GM18870 (cell line): ENCODE measurements at regions not wholly inside any gene's neighbourhood (a gene's known extent, or its start where the extent isn't known, plus 50 kb on each side); places are given as distances from the start of the nearest gene placed in this dataset.
"Not testable (repeated sequence)": the region's sequence is repeated elsewhere in the genome, so short reads cannot be mapped to it uniquely, and the experiment has no call there.

ENCODE experiments used
- ATAC-seq: cut with Tn5 transposase; IDR thresholded peaks from one replicate; pipeline ENCODE4 v1.9.1; 2021; ENCODE audit warnings: moderate library complexity; ENCODE audit not compliant: unreplicated experiment

DNA sequence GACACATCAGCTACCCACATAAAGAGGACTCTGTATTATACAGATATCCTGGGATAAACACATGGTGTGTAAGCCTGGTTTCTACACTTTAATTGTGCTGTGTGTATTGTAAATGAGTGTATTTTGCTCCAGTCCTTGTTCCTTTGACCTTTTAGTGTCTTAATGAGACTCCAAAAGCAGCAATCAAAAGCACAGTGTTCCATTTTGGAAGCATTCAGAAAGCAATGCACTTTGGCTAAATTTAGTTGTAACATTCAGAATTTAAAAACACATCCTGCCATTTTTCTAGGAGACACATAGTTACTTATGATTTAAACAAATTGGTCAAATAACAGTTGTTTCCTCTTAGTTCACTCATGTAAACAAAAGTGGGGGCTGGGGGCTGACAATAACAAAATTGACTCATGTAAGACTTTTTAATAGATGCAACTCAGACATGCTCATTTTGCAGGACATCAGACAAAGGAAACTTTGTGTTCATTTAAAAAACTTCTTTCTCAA, 122.2 kb downstream of the GPR37 start:
- ATAC-seq = no peak

DNA sequence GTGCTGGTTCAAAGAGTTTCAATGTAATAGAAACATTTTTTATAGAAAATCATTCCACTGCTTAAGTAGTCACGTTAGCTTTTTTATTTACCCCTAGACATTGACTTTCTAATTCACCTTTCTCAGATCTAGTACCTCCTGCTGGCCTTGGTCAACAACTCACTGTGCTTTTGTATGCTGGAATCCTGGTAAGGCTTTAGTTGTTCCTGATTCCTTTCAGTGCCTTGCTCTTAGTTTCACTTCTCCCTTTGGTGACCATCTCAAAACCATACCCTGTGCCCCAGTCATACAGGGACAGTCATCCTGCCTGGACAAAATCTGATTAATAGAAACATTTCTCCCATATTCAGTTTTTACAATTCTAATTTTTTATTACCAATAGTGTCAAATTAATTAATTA, 130.2 kb downstream of the GPR37 start:
- ATAC-seq = no peak

DNA sequence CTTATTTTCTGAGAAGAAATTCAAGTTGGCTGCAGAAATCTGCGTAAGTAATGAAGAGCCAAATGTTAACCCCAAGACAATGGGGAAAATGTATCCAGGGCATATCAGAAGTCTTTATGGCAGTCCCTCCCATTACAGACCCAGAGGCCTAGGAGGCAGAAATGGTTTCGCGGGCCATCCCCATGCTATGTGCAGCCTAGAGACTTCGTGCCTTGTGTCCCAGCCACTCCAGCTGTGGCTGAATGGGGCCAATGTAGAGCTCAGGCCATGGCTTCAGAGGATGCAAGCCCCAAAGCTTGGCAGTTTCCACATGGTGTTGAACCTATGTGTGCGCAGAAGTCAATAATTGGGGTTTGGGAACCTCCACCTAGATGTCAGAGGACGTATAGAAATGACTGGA, 131.9 kb downstream of the GPR37 start:
- no peak for ATAC-seq

DNA sequence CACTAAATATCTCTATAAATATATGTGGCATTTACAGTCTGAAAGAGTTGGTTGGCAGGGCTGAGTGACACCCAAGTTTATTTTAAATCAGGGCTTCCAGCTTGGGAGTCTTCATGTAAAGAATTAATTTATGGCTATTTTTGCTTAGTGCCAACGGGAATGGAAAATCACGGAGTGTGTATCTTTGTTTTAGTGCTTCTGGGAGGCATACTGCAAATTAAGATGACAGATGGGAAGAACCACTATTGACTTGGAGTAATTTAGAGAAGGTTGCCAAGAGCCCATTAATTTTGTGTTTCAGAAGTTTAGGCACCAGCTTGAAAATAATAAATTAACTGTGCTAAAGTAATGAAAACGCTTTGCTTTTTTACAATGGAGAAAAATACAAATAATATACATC, 135.2 kb downstream of the GPR37 start:
- ATAC-seq = no peak

DNA sequence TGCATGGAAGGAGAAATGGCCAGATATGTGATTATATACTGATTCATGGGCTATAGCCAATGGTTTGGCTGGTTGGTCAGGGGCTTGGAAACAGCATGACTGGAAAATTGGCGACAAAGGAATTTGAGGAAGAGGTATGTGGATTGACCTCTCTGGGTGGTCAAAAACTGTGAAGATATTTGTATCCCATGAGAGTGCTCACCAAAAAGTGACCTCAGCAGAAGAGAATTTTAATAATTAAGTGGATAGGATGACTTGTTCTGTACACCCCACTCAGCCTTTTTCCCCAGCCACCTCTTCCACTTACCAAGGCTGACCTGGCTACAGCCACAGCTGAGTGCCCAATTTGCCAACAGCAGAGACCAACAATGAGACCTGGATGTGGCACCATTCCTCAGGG, 146.7 kb downstream of the GPR37 start:
- ATAC-seq = no peak

DNA sequence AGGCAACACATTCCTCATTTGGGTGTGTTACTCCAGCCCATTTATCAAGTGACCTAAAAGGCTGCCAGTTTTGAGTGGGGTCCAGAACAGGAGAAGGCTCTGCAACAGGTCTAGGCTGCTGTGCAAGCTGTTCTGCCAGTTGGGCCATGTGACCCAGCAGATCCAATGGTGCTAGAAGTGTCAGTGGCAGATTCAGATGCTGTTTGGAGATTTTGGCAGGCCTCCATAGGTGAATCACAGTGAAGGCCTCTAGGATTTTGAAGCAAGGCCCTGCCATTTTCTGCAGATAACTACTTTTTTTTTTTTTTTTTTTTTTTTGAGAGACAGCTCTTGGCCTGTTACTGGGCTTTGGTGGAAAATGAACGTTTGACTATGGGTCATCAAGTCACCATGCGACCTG, 147.5 kb downstream of the GPR37 start:
- ATAC-seq = not testable (repeated sequence)

DNA sequence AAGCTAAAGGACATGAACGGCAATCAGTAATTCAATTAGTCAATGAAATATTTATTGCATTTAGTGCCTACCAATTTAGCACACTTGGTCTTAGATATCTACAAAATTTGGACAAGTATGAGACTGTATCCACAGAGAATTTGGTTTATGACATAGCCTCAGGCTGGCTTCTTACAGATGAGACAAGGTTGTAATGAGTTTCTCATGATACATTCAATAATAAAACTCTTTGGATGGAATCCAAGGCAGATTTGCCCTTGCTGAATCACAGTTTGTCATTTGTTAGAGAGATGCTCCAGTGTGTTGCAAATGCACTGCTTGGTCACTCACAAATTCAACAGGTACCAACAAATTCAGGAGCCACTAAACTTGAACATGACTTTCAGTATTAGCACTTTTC, 162.5 kb downstream of the GPR37 start:
- no peak for ATAC-seq

DNA sequence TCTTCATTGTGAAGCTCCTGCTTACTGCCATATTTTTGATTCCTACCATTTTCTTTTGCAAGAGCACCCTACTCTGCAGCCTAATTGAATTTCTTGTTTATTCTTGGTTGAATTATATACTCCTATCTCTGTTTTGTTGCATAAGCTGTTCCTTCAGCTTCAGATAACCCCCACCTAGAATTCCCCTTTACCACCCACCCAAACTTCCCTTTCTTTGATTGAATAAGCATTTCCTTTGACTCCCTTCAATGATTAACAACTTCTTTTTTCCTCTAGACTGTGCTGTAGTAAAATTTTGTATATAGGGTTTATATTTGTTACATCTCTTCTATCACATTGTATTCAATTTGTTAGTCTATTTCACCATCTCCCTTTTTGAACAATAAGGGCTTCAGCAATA, 168.1 kb downstream of the GPR37 start:
- peak; percentile 64 for ATAC-seq

DNA sequence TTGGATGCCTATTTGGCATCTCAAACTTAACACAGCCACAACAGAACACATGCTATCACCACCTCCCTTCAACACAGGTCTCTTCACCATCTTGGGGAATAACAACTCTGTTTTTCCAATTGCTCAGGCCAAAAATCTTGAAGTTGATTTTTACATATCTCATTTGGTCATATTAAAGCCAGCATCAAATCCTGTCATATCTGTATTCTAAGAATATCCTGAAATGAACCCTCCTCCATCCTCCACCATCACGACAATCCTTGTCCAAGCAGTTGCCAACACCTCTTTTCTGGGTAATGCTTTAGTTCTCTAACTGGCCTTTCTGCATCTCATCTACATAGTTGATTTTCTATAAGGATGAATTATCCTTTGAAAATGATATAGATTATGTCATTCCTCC, 168.7 kb downstream of the GPR37 start:
- no peak for ATAC-seq

DNA sequence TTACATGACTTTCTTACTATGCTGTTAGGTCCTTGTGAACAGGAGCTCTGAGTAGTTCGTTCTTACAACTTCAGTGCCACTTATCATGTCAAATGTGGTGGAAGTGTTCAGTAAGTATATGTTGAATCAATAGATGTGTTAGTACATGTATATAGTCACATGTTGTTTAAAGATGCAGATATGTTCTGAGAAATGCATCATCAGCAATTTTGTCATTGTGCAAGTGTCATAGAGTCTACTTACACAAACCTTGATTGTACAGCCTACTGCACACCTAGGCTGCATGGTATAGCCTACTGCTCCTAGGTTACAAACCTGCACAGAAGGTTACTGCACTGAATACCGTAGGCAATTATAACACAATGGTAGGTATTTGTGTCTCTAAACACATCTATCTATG, 174.8 kb downstream of the GPR37 start:
- ATAC-seq = no peak

DNA sequence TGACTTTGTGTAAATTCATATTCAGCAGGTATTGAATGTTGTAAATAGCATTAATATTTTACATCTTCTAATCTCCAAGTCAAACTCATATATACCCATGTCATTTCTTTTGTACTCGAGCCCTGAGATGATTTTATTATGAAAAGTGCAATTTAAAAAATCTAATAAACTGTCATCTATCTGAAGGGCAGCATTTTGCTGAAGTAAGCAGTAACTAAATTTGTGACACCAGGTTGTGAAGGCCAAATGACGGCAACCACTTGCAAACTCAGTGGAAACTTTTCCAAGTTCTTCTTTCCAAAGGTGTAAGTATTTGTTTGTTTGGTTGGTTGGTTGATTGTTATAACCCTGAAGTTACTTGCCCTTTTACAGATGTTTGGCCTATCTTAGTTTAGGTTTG, 188.3 kb downstream of the GPR37 start:
- no peak for ATAC-seq

DNA sequence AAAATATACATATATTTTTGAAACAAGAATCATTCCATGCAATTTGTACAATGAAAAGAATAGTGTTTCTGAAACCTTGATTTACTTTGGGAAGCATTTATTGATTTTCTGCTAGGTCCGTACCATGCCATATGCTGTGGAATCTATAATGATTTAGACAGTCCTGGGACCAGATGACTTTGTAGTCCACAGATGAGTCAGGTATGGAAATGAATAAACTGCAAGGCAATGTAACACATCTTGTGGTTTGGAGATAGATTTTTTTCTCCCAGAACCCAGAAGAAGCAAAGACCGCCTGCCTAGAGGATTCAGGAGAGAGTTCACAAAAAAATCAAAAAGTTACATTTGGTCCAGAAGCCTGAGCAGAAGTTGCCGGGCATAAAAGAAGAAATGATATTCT, 190.4 kb downstream of the GPR37 start:
- ATAC-seq = no peak

DNA sequence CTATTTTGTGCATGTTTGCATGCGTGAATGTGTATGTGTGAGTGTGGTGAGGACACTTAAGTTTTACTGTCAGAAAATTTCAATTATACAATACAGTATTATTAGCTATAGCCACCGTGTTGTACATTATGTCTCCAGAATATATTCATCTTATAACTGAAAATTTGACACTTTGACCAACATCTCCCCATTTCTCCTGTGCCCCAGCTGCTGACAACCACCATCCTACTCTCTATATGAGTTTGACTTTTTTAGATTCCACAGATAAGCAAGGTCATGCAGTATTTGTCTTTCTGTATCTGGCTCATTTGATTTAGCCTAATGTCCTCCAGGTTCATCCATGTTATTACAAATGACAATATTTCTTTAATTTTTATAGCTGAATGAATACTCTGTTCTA, 195.0 kb downstream of the GPR37 start:
- peak; percentile 72 for ATAC-seq

DNA sequence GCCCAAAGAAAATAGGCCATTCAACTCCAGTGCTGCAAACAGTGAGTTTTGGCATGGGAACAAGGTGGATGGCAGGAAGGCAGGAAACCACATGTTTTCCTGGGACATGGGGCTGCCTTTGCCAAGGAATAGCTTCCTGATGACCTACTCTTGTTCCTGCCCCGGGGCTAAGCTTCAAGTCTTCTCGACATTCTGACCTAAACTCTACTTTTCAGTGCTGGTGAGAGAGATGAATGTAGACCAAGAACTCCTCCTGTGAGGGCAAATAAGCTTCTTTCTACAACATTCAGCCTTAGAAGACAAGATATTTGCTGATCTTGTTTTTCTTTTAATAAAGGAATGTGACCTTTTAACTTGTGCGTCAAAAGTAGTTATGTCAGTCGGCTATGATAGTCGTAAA, 199.0 kb downstream of the GPR37 start:
- ATAC-seq = no peak

DNA sequence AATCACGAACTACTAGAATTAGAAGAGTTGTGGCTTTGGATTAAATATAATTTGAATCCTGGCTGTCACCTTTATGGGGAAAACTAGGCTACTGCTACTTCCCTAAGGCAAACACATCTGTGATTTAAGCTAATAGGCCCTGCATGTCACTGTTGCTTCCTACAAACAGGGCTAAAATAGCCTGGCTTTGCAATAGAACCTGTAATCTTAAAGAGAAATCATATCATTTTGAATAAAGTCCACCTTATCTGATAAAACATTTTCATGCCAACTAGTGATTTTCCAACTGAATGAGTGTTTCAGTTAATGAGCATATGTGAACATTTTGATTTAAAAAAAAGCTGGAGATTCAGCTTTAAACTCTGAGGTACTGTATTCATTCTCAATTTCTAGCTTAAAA, 208.0 kb downstream of the GPR37 start:
- ATAC-seq = no peak

DNA sequence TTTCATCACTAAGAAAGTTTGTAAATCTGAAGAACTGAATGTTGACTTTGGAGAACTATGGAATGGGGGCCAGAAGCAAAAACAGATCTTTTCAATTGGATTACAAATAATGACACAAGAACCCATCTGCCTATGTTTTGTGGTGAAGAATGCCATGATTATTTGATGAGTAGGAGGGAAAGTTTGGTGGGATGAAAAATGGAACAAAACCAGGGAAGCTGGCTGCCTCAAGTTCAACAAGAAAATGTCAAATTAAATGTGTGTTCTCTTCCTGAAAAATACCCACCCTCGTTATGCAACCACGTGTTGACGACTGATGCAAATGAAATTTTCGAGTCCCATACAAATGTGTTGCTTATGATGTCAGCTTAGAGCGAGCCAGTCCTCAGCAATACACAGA, 208.5 kb downstream of the GPR37 start:
- no peak for ATAC-seq

DNA sequence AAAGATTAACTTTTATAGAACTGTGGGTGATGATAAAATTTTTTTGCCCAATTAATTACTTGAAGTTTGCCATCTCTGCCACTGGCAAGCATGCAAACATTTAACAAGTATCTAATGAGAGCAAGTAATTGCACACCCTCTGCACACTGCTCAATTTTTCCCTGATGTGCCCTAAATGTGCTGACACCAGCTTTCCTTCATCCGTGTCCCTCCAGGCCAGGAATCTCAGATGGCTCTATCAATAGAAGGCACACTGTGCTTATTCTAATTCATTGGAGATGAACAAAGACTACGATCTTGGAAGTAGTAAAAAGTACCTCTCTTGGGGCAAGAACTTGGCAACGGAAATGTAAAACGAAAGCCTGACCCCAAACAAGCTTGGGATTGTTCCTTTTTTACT, 212.1 kb downstream of the GPR37 start:
- ATAC-seq = no peak

DNA sequence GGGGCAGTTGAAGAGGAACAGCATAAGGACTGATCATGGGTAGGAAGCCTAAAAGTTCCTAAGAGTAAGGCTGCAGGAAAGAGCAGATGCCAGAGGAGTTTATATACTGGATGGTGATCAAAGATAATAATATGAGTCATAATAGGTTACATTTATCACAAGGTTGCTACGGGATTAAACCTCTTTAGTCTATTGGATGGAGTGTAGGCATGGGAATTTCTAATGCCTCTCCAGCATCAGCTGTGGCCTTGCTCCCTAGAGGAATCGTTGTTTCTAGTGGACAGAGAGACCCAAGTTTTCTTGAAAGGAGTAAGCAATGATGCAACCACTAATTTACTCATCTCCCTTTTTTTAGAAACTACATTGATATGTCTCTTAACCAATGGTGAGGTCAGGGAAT, 213.4 kb downstream of the GPR37 start:
- no peak for ATAC-seq

DNA sequence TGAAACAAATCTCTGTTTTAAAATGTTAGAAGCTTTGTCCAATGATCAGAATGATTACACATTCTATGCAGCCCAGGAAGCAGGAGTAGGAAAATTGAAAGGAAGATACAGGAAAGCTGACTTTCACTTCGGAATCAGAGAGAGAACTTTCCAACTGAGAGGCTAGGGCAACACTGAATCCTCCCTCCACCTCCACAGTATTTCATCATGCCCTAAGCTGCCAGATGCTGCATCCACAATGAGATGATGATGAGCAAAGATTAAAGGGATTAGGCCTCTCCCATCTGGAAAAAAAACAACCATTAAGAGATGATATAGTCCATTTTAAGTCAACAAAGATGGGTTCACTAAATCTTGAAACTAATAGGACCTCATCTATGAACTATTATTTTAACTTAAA, 215.6 kb downstream of the GPR37 start:
- ATAC-seq = no peak

DNA sequence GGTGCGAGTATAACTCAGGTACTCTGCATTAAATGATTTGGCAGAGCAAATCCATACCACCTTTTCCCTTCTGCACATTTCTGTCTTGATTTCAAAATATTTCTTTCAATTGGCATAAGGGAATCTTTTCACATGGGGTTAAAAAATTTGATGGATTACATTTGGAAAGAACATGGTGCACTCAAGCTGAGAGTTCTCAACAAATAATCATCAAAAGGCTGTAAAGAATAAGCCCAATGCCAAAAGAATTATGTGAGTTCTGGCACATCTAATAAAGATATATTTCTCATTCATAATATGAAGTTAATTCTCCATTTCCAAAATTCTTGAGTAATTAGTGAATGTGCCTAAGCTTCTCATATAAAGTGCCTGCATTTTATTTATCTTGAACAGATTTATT, 223.1 kb downstream of the GPR37 start:
- no peak for ATAC-seq

DNA sequence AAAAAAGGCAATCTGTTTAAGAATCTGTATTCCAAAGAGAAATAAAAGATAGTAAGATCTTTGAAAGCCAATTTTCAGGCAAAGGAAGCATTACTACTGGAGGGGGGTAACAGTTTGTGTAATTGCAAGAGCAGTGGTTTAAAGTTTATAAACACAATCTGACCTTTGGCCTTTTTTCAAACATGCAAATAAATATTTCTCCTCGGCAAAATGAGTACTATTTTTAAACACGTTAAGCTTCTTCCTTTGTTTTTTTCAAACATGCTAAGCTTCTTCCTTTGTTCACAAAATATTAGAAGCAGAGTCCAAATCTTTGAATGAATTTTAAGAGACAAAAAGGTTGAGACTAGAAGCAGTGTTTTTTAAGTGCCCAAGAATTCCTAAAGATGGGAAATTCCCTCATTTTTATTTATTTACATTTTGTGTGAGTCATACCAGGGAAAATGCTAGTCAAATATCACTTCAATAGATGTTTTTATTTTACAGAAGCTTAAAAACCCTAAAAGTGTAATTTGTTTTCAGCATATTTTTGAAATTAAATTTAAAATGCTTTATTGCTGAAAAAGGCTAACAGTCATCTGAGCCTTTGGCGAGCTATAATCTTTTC, 229.3 kb downstream of the GPR37 start:
- ATAC-seq = no peak

DNA sequence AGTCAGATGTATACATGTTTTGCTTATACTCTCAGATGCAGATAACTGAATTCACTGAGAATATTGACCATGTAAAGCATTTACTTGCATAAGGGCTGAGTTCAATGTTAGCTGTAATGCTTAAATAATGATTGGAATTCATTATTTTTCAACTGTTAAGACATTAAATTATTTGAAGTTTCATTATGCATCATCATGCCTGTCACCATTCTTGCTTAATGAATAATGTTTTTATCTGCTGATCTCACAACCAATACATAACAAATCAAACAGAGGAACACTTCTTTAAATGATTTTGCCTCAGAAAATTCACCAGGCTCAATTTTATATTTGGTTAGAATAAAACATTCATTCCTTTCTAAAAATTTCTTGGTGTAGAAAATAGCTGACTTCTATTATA, 233.4 kb downstream of the GPR37 start:
- no peak for ATAC-seq

DNA sequence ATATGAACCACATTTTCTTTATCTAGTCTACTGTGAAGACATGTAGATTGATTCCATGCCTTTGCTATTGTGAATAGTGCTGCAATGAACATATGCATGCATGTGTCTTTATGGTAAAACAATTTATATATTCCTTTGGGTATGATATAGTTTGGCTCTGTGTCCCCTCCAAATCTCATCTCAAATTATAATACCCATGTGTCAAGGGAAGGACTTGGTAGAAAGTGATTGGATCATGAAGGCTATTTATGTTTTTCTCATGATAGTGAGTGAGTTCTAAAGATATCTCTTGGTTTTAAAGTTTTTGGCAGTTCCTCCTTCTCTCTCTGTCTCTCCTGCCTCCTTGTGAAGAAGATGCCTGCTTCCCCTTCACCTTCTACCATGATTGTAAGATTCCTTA, 248.7 kb downstream of the GPR37 start:
- ATAC-seq = no peak
